Endothelial cell (in vitro differentiated cells): ENCODE measurements at regions not wholly inside any gene's neighbourhood (a gene's known extent, or its start where the extent isn't known, plus 50 kb on each side); places are given as distances from the start of the nearest gene placed in this dataset.

Experiments used
- DNase-seq: peaks from one replicate; pipeline ENCODE4 v3.0.0; 2021; ENCODE audit warnings: low spot score
- H3K27ac Mint-ChIP-seq: one replicate; pipeline ENCODE4 v1.8.0; 2021; ENCODE audit warnings: mixed read lengths, inconsistent platforms; ENCODE audit not compliant: unreplicated experiment
- H3K27me3 Mint-ChIP-seq: one replicate; pipeline ENCODE4 v1.8.0; 2021; ENCODE audit warnings: mild to moderate bottlenecking, moderate library complexity, mixed read lengths, inconsistent platforms; ENCODE audit not compliant: unreplicated experiment
- H3K36me3 Mint-ChIP-seq: one replicate; pipeline ENCODE4 v1.8.0; 2021; ENCODE audit warnings: mild to moderate bottlenecking, low read depth, mixed read lengths, inconsistent platforms; ENCODE audit not compliant: unreplicated experiment
- H3K4me1 Mint-ChIP-seq: one replicate; pipeline ENCODE4 v1.8.0; 2021; ENCODE audit warnings: mild to moderate bottlenecking, mixed read lengths, inconsistent platforms; ENCODE audit not compliant: unreplicated experiment
- H3K4me3 Mint-ChIP-seq: one replicate; pipeline ENCODE4 v1.8.0; 2021; ENCODE audit warnings: mild to moderate bottlenecking, mixed read lengths, inconsistent platforms; ENCODE audit not compliant: unreplicated experiment
- H3K9me3 Mint-ChIP-seq: one replicate; pipeline ENCODE4 v1.8.0; 2021; ENCODE audit warnings: mixed read lengths, inconsistent platforms; ENCODE audit not compliant: unreplicated experiment
- TF ChIP-seq, protein P1 (sequence below): fragments of 200-600 bp; sonication (generic); IDR thresholded peaks from one replicate; pipeline ENCODE4 v1.5.0; 2021; ENCODE audit warnings: antibody characterized with exemption; ENCODE audit not compliant: unreplicated experiment

DNA sequence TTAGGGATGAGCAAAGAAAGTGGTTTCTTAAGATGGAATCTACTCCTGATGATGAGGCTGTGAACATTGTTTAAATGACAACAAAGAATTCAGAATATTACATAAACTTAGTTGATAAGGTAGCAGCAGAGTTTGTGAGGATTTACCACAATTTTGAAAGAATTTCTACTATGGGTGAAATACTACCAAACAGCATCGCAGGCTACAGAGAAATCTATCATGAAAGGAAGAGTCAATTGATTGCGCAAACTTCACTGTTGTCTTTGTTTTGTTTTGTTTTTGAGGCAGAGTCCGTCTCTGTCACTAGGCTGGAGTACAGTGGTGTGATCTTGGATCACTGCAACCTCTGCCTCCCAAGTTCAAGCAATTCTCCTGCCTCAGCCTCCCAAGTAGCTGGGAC is 107.4 kb upstream of the SLC6A6 start:
- TF ChIP-seq, protein P1, sequence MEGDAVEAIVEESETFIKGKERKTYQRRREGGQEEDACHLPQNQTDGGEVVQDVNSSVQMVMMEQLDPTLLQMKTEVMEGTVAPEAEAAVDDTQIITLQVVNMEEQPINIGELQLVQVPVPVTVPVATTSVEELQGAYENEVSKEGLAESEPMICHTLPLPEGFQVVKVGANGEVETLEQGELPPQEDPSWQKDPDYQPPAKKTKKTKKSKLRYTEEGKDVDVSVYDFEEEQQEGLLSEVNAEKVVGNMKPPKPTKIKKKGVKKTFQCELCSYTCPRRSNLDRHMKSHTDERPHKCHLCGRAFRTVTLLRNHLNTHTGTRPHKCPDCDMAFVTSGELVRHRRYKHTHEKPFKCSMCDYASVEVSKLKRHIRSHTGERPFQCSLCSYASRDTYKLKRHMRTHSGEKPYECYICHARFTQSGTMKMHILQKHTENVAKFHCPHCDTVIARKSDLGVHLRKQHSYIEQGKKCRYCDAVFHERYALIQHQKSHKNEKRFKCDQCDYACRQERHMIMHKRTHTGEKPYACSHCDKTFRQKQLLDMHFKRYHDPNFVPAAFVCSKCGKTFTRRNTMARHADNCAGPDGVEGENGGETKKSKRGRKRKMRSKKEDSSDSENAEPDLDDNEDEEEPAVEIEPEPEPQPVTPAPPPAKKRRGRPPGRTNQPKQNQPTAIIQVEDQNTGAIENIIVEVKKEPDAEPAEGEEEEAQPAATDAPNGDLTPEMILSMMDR = no peak
- DNase-seq = no peak
- H3K4me1 Mint-ChIP-seq = no peaks in the 10 kb centered on the region
- no peak overlapping the region for H3K4me3 Mint-ChIP-seq
- peaks cover 6% of the 10 kb centered on the region for H3K27me3 Mint-ChIP-seq
- H3K36me3 Mint-ChIP-seq = no peaks in the 10 kb centered on the region
- no peak overlapping the region for H3K27ac Mint-ChIP-seq
- no peaks in the 10 kb centered on the region for H3K9me3 Mint-ChIP-seq

DNA sequence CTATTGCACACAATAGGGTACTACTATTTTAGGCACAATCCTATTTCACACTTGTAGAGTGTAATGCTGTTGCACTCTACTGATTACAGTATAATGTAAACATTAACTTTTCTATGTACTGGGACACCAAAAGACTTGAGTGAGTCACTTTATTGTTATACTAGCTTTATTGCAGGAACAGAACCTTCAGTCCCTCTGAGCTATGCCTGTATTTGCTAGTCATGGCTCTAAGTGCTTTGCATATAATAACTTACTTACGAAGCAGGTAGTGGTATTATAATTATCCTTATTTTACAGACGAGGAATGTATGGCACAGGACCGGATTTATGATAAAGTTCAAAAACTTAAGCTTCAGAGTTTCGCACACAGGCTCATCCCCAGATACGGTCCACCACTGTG is 106.6 kb upstream of the SLC6A6 start:
- H3K27me3 Mint-ChIP-seq = peaks cover 7% of the 10 kb centered on the region
- H3K9me3 Mint-ChIP-seq = no peaks in the 10 kb centered on the region
- no peaks in the 10 kb centered on the region for H3K4me1 Mint-ChIP-seq
- TF ChIP-seq, protein P1 = no peak
- H3K27ac Mint-ChIP-seq = no peak overlapping the region
- DNase-seq = no peak
- no peak overlapping the region for H3K4me3 Mint-ChIP-seq
- H3K36me3 Mint-ChIP-seq = no peaks in the 10 kb centered on the region

DNA sequence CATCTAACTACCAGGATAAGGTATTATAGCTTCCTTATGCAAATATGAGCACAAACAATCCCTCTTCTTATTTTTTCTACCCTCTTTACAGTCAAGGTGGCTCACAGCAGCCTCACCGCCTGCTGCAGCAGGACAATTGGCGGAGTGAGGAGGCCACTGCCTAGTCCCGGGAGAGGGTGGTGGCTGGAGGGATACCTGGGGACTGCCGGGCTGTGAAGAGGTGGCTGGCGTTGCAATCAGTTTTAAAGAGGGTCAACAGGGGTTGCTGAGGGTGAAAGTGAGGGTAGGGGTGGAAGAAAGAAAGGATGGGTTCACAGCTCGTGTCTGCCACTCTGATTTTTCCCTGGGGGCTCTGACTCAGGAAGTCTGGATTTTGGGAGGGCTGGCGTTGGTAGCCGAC is 105.1 kb upstream of the SLC6A6 start:
- no peaks in the 10 kb centered on the region for H3K4me1 Mint-ChIP-seq
- H3K9me3 Mint-ChIP-seq = no peaks in the 10 kb centered on the region
- H3K36me3 Mint-ChIP-seq = no peaks in the 10 kb centered on the region
- no peak for DNase-seq
- TF ChIP-seq, protein P1 = no peak
- H3K27me3 Mint-ChIP-seq = peaks cover 7% of the 10 kb centered on the region
- H3K27ac Mint-ChIP-seq = no peak overlapping the region
- no peak overlapping the region for H3K4me3 Mint-ChIP-seq

DNA sequence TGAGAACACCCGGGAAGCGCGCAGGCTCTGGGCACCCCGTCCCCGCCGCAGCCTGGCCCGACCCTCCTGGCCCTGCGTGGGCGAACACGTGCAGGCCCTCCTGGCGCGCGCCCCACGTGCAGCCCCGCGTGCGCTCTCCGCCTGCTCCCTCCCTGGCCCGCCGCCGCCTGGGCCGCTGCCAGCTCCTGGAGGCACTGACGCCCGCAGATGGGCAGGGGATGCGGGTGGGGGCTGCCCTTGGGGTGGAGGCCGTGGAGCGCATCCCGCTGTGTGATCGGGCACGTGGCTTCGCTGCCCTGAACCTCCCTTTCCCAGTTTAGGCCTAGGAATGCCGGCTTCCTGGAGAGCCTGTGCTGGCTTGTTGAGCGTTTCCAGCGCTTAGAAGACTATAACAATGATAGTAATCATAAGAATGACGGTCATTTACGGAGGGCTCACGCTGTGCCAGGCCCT is 104.6 kb upstream of the SLC6A6 start:
- Mint-ChIP-seq H3K9me3 (no peaks in the 10 kb centered on the region), H3K4me3 (no peak overlapping the region), H3K4me1 (no peaks in the 10 kb centered on the region), H3K27me3 (peaks cover 9% of the 10 kb centered on the region), H3K27ac (no peak overlapping the region), H3K36me3 (no peaks in the 10 kb centered on the region)
- DNase-seq = no peak
- TF ChIP-seq, protein P1 = no peak

DNA sequence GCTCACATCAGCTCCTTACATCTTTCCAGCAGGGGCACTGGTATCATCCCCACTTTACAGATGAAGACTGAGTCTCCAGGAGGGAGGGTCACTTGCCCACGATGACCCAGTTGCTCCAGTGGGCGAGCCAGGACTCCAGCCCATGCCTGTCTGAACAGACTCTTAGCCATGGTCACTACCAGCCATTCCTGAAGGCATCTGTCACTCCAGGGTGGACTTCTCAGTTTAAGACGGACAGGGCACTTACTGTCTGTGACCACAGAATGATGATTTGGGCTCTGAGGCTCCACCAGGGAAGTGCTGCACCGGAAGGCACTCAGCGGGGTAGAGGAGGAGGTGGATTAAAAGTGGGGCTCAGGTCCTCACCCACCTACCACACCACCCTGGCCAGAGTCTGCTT is 104.0 kb upstream of the SLC6A6 start:
- Mint-ChIP-seq H3K27ac (no peak overlapping the region), H3K4me3 (no peak overlapping the region), H3K9me3 (no peaks in the 10 kb centered on the region), H3K36me3 (no peaks in the 10 kb centered on the region), H3K4me1 (no peaks in the 10 kb centered on the region), H3K27me3 (peaks cover 9% of the 10 kb centered on the region)
- TF ChIP-seq, protein P1 = no peak
- DNase-seq = no peak
